ENCODE measurements at regions not wholly inside any gene's neighbourhood (a gene's known extent, or its start where the extent isn't known, plus 50 kb on each side); places are given as distances from the start of the nearest gene placed in this dataset.
A peak's percentile ranks its signal among the peaks of the same experiment; 100 is the strongest.

- peak; percentile 56 for DNase-seq (ENCODE audit: low read depth)
- TF ChIP-seq CTCF (IDR thresholded peaks at IDR 0.05; ENCODE audit: insufficient read depth, low read length, severe bottlenecking), result no peak
- H3K36me3 ChIP-seq (ENCODE audit: control insufficient read depth, insufficient read depth, low read length), result no peaks in the 10 kb centered on the region
- H3K4me3 ChIP-seq (ENCODE audit: low read depth, low read length), result no peak overlapping the region
- no peak for FAIRE-seq
- H3K27me3 ChIP-seq (ENCODE audit: control insufficient read depth, insufficient read depth, low read length), result no peaks in the 10 kb centered on the region
Observed at GRCh38 chr18:2316082-2316750, 255.1 kb downstream of the METTL4 start.

- no peak for DNase-seq (ENCODE audit: low read depth)
- Histone ChIP-seq H3K36me3 (ENCODE audit: control insufficient read depth, insufficient read depth, low read length) (no peaks in the 10 kb centered on the region), H3K27me3 (ENCODE audit: control insufficient read depth, insufficient read depth, low read length) (no peaks in the 10 kb centered on the region), H3K4me3 (ENCODE audit: low read depth, low read length) (no peak overlapping the region)
- no peak for FAIRE-seq
- TF ChIP-seq CTCF (IDR thresholded peaks at IDR 0.05; ENCODE audit: insufficient read depth, low read length, severe bottlenecking), result no peak
Observed at GRCh38 chr18:2316751-2317696, 254.3 kb downstream of the METTL4 start.

GRCh38 chr18:2324459-2324858 lies 246.8 kb downstream of the METTL4 start:
- no peaks in the 10 kb centered on the region for H3K36me3 ChIP-seq (ENCODE audit: control insufficient read depth, insufficient read depth, low read length)
- DNase-seq (ENCODE audit: low read depth) (no peak), FAIRE-seq (no peak)
- H3K27me3 ChIP-seq (ENCODE audit: control insufficient read depth, insufficient read depth, low read length), result no peaks in the 10 kb centered on the region
- no peak overlapping the region for H3K4me3 ChIP-seq (ENCODE audit: low read depth, low read length)
- no peak for TF ChIP-seq CTCF (IDR thresholded peaks at IDR 0.05; ENCODE audit: insufficient read depth, low read length, severe bottlenecking)

GRCh38 chr18:2325308-2325849 lies 245.9 kb downstream of the METTL4 start:
- Histone ChIP-seq H3K27me3 (ENCODE audit: control insufficient read depth, insufficient read depth, low read length) (no peaks in the 10 kb centered on the region), H3K4me3 (ENCODE audit: low read depth, low read length) (no peak overlapping the region), H3K36me3 (ENCODE audit: control insufficient read depth, insufficient read depth, low read length) (no peaks in the 10 kb centered on the region)
- DNase-seq (ENCODE audit: low read depth), result peak; percentile 88
- no peak for FAIRE-seq
- no peak for TF ChIP-seq CTCF (IDR thresholded peaks at IDR 0.05; ENCODE audit: insufficient read depth, low read length, severe bottlenecking)

GRCh38 chr18:2325933-2326332 lies 245.4 kb downstream of the METTL4 start:
- H3K4me3 ChIP-seq (ENCODE audit: low read depth, low read length), result no peak overlapping the region
- TF ChIP-seq CTCF (IDR thresholded peaks at IDR 0.05; ENCODE audit: insufficient read depth, low read length, severe bottlenecking), result no peak
- no peaks in the 10 kb centered on the region for H3K36me3 ChIP-seq (ENCODE audit: control insufficient read depth, insufficient read depth, low read length)
- no peaks in the 10 kb centered on the region for H3K27me3 ChIP-seq (ENCODE audit: control insufficient read depth, insufficient read depth, low read length)
- DNase-seq (ENCODE audit: low read depth), result no peak
- no peak for FAIRE-seq

All from bronchial epithelial cell (primary cell).